ENCODE measurements at regions not wholly inside any gene's neighbourhood (a gene's known extent, or its start where the extent isn't known, plus 50 kb on each side); places are given as distances from the start of the nearest gene placed in this dataset.

DNA sequence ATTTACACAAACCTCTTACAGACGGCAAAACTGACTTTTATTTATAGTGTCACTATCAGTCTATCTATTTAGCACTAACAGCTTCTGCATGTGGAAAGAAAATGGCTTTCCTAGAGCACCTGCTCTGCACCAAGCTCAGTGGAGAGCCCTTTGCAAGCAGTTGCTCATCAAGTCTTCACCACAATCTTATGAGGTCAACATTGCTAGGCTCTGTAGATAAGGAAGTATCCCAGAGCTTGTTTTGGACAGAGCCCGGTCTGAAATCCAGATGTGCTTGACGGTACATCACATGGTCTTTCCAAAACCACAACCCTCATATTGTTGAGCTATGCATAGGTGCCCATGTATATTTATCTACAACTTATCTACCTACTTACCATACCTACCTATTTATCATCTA lies 572.7 kb upstream of the CDH5 start:
- no peak for DNase-seq (ENCODE audit: low read depth)

DNA sequence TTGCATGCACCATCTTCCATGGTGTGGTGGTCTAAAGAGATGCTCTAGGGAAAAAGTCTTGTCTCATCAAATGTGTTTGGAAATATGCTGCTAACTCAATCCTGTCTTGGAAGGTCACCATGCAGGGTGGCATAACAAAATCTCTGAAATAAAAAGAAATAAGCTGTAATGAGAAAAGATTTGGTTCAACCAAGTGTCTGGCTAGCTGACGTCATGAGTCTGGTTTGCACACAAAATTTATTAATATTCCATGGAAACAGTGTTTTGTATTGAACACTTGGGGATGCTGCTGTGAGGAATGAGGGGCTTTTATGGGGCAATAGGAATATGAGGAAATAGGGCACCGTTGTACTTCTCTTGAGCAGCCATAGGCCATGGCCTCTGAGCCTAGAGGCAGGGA lies 575.7 kb upstream of the CDH5 start:
- no peak for DNase-seq (ENCODE audit: low read depth)

DNA sequence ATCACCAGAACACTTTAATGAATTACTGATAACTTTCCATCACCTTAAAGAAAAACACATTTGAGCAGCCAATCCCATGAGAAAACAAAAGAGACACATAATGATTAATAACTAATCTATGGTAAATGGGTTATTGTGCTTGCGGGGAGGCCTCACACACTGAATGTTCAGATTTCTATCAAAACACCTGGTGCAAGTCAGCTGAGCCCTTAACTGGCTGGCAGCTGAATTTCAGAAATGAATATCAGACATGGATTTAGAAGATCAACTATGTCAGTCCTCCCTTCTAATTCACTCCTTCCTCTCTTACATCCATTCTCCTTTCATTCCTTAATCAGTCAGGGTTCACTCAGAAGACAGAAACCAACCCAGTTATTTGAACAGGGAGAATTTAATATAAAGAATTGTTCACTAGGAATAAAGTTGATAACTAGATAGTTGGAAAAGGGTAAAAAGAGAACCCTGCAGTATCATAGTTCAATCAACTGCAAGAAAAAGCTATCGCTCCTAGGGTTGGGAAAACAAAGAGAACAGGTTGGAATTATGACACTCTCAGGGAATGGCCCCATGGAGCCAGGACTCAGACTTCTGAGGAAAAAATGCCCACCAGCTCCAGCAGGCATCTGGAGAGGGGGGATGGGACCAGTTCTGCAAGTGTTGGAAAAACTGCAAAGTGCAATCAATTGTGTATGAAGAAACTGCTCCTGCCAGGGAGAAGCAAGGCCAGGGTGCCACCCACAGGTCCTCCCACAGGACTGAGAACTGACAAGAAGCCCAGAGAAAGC lies 577.1 kb upstream of the CDH5 start:
- DNase-seq (ENCODE audit: low read depth), result no peak

DNA sequence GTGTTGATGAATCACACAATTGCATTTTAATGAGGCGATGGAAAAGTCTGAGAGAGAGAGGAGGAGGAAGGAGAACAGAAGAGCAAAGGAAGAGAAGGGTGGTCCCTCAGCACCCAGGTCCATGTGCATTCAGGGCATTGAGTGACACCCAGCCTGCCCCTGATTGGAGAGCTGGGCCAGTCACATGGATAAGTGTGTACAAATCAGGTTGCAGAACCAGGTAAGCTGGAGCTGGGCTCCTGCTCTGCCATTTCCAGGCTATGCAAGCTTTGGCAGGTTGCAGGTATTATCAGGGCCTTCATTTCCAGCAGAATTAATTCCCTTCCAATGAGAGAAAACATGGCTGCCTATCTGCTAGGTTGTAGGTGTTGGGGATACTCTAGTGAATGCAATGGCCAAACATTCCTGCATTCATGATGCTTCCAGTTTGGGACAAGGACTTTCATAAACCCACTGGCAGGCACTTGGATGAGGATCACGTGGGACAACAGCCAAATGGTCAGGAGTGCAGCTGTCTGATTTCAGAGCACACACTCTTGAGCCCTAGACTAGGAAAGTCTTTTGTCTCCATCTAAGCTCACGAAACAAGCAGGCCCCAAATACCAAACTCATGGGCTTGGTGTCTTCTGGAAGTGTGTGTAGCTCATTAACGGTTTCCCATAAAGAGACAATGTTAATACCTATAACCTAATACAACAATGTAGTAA lies 577.9 kb upstream of the CDH5 start:
- no peak for DNase-seq (ENCODE audit: low read depth)

DNA sequence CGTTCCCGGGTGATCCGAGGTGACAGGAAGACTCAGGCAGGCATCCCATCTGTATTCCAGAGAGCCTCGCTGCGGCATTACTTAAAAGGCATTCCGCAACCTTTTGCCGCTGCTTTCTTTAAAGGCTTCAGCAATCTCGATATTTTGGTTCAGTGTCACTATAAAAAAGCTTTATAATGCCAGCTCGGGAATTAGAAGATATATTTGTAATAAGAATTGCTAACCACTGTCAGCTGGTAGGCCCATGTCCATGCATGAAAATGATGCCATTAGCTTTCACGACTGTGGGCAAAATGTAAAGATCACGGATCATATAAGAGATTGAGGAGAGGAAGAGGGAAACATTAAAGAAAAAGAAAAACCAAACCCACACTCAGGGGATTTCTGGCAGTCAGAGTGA lies 578.6 kb upstream of the CDH5 start:
- no peak for DNase-seq (ENCODE audit: low read depth)

DNA sequence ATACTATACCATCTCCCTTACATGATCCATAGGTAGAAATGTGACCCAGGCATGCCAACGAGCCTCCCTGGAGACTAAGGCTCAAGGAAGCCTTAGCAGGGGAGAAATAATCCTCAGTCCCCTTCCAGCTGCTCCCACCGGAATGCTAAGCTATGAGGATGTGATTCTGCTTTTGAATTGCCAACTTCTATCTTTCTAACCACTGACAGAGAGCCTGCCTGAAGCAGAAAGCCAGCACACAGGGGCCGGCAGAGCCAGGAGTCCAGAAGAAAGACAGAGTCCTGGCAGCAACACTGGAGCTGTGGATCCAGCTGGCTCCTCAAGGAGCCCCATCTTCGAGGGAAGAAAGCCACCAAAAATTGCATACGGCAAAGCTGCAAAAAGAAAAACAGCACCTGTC lies 579.6 kb upstream of the CDH5 start:
- DNase-seq (ENCODE audit: low read depth), result no peak

DNA sequence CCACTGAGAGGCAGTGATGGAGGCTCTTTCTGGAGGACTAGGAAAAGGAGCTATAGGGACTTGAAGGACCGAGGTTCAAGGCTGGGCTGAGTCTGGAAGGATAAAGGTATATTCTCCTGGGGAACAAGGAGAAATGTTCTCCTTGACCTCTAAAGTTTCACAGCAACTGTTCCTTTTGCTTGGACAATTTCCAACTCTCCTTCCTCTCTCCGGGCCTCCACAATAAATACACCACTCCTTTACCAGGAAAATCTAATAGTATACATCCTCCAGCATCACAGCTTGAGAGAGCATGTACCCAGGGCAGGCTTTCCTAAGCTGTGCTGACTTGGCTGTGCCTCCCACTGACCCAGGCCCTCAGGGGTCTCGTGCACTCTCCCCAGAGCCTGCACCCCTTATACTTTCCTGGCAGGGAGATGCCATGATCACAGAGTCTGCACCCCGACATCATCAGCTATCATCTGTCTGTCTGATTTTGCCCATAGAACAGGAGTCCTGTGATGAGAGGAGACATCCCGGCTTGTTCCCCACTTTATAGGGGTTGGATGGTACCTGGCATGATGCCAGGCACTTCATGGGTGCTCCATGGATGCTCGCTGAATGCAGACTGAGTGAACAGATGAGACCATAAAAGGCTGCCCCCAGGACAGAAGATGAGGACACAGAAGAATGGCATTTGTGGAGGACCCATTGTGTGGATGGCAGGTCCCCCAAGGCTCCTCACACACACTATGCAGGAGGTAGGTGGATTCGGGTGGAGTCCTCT lies 582.6 kb upstream of the CDH5 start:
- DNase-seq (ENCODE audit: low read depth), result no peak

DNA sequence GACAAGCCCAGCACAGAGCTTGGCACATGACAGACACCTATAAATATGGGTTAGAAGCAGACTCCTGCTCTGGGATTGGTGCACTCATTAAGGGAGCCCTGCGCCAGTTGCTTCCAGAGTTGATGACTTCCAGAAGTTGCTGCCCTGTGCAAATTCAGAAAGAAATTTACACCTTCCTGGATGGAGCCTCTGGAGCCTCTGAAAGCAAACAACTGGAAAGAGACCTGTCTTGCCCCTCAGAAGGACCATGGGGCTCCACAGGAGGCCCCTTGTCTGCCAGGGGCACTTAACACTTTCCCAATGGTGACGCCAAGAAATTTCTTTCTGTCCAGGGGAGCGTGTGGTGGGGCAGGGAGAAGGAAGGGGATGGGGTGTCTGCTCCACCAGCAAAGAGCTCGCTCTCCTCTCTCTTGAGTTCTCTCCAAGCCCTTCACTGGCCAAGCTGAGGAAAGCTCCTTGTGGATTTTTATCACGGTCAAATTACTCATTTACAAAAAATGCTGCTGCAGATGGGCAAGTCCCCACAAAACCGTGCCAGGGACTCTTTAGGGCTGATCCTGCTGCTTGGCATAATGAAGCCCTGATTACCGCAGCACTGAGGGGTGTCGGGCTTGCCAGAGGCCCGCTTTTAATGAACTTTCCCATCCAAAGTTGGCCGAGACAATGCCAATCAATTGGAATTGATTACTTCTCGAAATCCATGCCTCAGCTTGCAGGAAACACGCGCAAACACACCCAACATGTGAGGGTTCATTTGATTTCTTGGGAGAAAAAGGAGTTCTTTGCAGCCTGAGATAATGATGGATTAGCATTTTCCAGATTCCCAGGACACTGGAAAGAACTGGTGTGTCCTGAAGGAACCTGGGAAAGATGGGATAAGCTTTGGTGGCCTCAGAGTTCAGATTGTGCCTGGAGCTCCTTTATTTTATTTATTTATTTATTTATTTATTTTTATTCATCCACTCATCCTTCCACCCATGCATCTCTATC lies 583.6 kb upstream of the CDH5 start:
- no peak for DNase-seq (ENCODE audit: low read depth)

DNA sequence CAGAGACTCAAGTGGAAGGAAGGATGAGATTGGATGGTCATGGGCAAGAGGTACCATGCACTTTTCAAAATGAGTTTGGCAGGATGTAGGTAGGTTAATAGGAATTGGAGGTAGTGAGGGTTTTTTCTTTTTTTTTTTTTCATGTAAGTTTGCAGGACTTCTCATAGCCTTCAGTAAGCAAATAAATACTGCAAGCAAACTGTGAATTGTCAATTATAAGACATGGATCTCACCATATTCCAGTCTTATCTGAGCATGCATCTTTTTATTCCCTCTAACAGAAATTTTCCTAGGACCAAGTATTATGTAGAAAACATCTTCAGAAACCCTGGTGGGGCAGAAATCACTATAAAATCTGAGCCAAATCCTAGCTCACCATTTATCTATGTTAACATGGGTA lies 584.6 kb upstream of the CDH5 start:
- DNase-seq (ENCODE audit: low read depth), result no peak

DNA sequence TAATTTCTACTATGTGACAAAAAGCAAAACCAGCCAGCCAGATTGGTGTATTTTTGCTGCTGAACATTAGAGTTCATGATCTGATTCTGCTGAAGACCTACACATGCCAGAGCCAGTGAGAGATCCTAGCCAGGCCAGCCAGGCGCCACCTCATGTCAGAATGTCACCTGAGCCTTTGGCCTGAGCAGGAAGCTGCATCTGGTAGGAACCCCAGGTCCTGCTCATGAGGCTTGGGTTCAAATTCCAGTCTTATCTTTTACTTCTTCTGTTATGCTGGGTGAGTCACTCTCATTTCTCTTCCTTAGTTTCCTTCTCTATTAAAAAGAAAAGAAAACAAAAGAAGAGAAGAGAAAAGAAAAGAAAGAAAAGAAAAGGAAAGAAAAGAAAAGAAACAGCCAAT lies 585.1 kb upstream of the CDH5 start:
- no peak for DNase-seq (ENCODE audit: low read depth)

DNA sequence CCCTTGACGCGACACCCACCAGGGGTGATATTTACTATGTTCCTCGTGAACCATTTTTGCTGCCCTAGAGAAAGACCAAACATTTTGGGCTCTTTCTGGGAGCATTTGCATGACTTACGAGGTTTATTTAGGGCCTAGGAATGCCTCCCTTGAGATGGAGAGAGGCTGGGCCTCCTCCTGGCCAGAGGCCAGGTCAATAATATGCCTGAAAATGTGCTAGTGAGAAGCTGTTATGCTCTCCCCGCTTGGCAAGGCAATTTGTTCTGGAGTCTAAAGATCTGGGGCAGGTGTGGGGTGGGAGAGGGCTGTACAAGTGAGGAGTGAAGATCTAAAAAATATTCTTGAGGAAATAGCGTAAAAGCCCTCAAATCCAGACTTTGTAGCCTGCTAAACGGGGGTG lies 587.3 kb upstream of the CDH5 start:
- DNase-seq (ENCODE audit: low read depth), result no peak

DNA sequence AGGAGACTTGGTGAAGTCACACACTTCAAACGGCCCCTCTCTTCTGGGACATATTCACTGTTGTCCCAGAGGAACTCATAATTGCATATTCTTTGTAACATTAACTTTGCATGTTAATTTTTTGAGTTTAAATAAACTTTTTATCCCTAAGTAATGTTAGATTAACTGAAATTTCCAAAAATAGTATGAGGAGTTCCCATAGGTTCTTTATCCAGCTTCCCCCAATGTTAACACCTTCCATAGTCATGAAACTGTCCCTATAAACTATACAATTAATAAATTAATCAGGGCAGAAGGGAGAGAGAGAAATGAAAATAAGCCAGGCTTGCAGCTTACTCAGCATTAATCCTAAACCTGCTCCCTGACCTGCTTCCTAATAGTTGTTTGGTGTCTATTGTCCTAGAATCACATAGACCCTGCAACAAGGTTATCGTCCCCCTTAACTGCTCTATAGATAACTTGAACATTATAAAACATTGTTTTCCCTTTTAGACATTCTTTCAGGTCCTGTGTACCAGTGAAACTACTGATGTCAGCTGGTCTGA lies 589.8 kb upstream of the CDH5 start:
- DNase-seq (ENCODE audit: low read depth), result no peak

DNA sequence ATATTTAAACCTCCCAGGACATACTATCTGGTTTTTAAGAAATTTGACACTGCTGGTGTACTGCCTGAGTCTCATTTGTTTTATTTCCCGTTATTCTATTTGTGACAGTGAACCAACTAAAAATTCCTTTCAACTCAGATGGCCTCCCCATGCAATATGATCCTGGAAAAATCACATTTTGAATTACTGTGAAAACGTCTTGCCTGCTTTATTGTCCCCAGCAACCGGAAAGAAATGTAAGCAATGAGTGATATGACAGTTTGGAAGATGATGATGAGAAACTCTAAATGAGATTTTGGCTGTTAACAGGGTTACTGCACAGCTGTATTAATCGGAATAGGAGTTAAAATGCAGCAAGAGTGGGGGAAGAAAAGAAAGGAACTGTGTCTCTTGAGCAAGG lies 590.7 kb upstream of the CDH5 start:
- no peak for DNase-seq (ENCODE audit: low read depth)

DNA sequence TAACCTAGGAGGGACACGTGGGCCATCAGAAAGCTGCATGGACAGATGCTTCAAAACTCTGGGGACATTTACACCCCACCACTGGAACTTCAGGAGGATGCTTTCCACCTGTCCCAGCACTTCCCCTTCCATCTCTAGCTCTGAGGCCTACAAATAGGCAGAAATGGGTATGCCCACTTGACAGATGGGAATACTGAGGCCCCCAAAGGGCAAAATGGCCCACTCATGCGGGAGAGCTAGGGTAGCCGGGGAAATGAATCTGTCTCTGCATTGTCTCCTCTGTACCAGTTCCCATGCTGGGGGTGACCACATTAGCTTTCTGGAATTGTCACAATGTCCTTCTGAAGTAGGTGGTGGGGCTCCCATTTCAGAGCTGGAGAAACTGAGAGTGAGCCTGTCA lies 592.1 kb upstream of the CDH5 start:
- no peak for DNase-seq (ENCODE audit: low read depth)

DNA sequence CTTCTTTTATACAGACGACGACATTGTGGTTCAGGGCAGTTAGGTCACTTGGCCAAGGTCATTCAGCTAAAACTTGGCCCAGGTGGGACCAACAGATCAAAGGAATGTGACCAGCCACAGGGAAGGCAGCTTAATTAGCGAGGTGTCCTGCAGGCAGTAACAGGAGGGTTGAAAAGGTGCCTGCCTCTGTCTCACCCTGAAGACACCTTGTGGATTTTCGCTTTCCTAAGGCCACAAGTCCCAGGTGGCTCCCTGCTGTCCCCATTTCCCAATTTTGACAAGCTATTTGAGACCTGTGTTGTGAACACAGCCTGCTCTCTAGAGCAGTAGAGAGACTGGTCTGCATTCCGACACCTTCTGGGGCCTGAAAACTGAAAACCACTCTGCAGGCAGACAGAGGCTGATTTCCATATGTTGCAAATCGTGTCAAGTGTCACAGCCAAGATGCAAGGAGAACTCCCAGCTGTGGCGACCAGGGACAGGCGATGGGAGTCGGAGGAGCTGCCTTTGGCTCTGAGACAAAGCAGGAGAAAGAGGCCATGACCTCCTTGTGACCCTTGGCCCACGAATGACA lies 593.1 kb upstream of the CDH5 start:
- DNase-seq (ENCODE audit: low read depth), result no peak

DNA sequence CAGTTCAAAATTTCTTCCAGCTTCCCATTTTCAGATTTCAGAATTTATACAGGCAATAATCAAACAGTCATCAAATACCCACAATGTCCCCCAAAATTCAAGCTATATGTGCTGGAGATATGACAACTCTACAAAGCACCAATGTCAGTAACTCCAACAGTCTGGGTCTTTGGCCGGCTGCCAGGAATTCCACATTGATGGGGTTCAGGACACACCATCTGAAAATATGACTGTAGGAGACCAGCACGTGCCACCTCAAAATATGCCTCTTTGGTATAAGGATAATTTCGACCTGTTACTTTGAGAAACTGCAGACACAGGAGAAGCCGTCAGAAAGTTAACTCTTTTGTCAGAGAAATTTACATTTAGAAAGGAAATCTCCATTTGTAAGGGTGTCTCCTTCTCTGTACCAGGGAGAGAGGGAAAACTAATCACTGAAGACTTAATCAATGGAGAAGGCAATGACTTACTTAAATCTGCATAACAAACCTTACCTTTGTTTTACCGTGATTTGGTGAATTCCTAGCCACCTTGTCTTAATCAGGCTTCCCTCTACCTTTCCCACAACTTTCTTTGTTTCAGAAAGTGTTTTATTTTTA lies 594.3 kb upstream of the CDH5 start:
- DNase-seq (ENCODE audit: low read depth), result no peak

DNA sequence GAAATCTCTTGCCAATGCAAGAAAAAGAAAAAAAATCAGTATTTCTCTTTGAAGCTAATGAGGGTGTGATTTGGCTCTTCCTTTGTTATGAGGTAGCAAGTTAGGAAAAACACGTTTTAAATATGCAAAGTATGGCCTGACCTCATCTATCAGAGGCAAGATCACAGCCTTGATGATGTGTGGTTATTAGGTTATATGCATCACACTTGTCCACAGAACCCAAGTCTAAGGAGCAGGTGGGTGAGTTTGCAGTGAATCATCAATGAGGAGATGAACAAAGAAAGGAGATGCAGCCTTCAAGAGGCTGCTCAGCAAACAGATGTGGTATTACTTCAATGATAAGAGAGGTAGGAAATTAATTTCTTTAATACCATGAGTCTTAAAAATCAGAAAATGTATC lies 594.8 kb upstream of the CDH5 start:
- no peak for DNase-seq (ENCODE audit: low read depth)

DNA sequence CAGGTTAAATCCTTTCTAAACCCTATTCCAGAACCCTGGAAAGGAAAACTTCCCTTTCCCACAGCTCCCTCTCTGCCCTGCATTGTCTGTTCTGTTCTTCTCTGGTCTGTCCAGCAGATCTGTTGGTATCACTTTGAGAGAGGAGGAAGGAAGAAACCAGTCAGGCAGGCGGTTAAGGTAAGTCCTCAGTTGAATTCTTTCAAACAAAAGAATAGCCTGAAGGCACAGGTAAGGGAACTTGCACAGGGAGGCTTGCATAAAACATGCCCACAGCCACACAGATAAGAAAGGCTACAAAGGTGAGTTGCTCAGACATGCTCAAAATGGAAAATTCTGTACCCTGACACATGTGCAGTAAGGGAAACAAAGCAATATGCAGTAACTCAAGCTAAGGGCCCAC lies 595.7 kb upstream of the CDH5 start:
- no peak for DNase-seq (ENCODE audit: low read depth)

DNA sequence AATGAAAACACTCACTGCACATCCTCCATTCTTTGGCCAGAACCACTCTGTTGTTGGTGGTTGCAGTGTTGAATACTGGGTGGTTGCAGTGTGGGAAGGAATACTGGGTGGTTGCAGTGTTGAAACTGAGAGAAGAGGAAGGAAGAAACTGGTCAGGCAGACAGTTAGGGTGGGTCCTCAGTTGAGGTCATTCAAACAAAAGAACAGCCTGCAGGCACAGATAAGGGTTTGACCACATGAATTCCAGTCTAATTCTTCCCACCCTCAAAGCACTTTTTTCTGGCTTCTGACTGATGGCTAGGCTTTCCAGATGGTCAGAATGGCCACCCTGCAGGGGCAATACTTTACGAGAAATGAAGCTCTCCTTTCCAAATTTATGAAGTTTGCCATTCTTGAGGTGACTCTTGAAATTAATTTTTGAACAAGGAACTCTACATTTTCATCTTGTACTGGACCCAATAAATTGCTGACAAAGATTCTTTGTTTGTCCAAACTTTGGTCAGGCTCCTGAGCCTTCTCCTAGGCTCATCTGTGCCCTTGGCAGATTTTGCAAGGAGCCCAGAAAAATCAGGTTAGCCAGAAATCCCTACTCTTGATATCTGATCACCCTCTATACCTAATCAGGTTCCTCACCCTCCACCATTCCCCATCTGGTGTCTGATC lies 596.6 kb upstream of the CDH5 start:
- no peak for DNase-seq (ENCODE audit: low read depth)

DNA sequence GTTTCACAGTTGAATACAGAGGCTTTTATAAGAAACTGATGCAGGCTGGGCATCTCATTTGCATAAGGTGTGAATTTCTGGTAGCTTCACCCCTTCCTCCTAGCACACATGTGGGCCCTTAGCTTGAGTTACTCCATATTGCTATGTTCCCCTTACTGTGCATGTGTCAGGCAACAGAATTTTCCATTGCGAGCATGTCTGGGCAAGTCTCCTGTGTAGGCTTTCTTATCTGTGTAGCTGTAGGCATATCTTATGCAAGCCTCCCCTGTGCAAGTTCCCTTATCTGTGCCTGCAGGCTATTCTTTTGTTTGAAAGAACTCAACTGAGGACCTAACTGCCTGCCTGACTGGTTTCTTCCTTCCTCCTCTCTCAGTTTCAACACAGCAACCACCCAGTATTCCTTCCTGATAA lies 597.4 kb upstream of the CDH5 start:
- no peak for DNase-seq (ENCODE audit: low read depth)
